RWPE1 (cell line): ENCODE measurements at regions not wholly inside any gene's neighbourhood (a gene's known extent, or its start where the extent isn't known, plus 50 kb on each side); places are given as distances from the start of the nearest gene placed in this dataset.
"Not testable (repeated sequence)": the region's sequence is repeated elsewhere in the genome, so short reads cannot be mapped to it uniquely, and the experiment has no call there.

Source experiments
- CTCF ChIA-PET: fragments of 350-600 bp; sonication (Branson Sonifier 250); formaldehyde crosslinking; extraction: SDS; loops from one replicate; lab custom pipeline; 2021; lab: Yijun Ruan, JAX
- POLR2A ChIA-PET: fragments of 400-600 bp; formaldehyde crosslinking; extraction: SDS; loops from one replicate; lab custom pipeline; 2020; ENCODE audit warnings: antibody characterized with exemption; ENCODE audit not compliant: low non-redundant PET; lab: Yijun Ruan, JAX
- DNase-seq: peaks from one replicate; pipeline ENCODE4 v3.0.0; 2012; ENCODE audit warnings: low spot score
- H3K27ac ChIP-seq: fragments of 450-650 bp; 2 replicates; pipeline ENCODE4 v1.5.1; 2017
- CTCF ChIP-seq: fragments of 450-650 bp; conservative IDR thresholded peaks from 2 replicates; pipeline ENCODE4 v1.5.1; 2017; ENCODE audit warnings: low read depth, mild to moderate bottlenecking

DNA sequence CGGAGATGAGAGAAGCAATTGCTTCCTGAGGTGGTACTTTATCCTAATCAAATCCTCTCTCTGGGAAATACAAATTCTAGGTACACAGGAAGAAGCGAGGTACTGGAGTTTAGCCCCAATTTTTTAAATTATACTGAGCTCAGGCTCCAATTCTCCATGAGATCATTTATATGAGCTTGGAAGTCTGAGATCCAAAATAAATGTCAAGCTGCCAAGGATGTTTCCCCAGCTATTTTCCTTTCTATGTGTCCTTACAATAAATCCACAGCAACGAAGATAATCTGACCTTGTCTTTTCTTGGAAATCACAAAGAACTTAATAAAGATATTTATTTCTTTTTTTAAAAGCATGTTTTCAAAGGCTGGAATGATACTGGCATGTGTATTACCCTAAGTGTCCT, 597.3 kb downstream of the GABRG2 start:
- H3K27ac ChIP-seq: no peak overlapping the region
- no peak for TF ChIP-seq CTCF
- ChIA-PET POLR2A (no interaction called here), CTCF (no interaction called here)
- no peak for DNase-seq

GRCh38 chr5:162668926-162669325, 601.4 kb downstream of the GABRG2 start:
- no peak for TF ChIP-seq CTCF
- no peak overlapping the region for H3K27ac ChIP-seq
- CTCF ChIA-PET: no interaction called here
- DNase-seq: no peak
- POLR2A ChIA-PET: no interaction called here

- no peak overlapping the region for H3K27ac ChIP-seq
- no peak for DNase-seq
- no peak for TF ChIP-seq CTCF
- POLR2A ChIA-PET: no interaction called here
- CTCF ChIA-PET: interaction anchor here (0.6 kb wide), 1 partner anchor 944 kb away, joined by 3 read pairs; no protein-coding TSS in a partner anchor
Observed at GRCh38 chr5:162672061-162672460, 604.5 kb downstream of the GABRG2 start.

GRCh38 chr5:162683284-162683683, 615.7 kb downstream of the GABRG2 start:
- no peak for TF ChIP-seq CTCF
- CTCF ChIA-PET: interaction anchor here (0.6 kb wide), 1 partner anchor 56 kb away, joined by 4 read pairs; no protein-coding TSS in a partner anchor
- no peak overlapping the region for H3K27ac ChIP-seq
- DNase-seq: no peak
- POLR2A ChIA-PET: no interaction called here

DNA sequence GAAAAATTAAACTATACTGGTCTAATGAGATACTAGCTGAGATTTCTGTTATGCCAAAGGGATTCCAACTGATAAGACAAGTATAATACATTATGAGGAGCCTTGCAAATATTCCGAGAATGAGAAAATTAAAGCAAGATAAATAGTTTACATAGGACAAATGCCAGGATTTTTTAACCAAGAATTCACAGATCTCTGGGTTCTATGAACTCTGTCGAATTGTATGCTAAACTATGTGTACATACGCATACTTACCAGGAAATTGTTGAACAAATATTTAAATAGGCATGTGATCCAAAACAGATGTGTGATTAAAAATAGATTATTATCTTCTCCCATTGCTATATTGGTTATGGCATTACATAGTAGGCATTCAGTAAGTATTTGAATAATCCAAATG, 616.6 kb downstream of the GABRG2 start:
- POLR2A ChIA-PET: no interaction called here

DNA sequence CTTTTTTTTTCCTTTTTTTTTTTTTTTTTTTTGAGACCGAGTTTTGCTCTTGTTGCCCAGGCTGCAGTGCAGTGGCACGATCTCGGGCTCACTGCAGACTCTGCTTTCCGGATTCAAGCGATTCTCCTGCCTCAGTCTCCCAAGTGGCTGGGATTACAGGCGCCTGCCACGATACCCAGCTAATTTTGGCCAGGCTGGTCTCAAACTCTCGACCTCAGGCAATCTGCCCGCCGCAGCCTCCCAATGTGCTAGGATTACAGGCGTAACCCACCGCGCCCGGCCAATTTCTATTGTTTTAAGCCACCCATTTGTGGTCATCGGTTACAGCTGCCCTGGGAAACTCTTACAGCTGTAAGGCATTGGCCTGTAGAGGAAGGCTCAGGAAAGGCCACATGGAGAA, 617.7 kb downstream of the GABRG2 start:
- TF ChIP-seq CTCF: no peak
- ChIA-PET CTCF (no interaction called here), POLR2A (no interaction called here)
- DNase-seq: no peak
- no peak overlapping the region for H3K27ac ChIP-seq

More for the DNA sequence above, 616.6 kb downstream of the GABRG2 start:
- no peak for TF ChIP-seq CTCF
- CTCF ChIA-PET: interaction anchor here (0.6 kb wide), 1 partner anchor 57 kb away, joined by 4 read pairs; no protein-coding TSS in a partner anchor
- no peak for DNase-seq
- H3K27ac ChIP-seq: no peak overlapping the region

DNA sequence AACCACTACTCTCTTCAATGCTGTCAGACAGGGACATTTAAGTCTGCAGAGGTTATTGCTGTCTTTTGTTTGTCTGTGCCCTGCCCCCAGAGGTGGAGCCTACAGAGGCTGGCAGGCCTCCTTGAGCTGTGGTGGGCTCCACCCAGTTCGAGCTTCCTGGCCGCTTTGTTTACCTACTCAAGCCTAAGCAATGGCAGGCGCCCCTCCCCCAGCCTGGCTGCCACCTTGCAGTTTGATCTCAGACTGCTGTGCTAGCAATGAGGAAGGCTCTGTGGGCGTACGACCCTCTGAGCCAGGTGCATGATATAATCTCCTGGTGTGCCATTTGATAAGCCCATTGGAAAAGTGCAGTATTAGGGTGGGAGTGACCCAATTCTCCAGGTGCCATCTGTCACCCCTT, 628.7 kb downstream of the GABRG2 start:
- DNase-seq, H3K27ac ChIP-seq, POLR2A ChIA-PET, CTCF ChIA-PET: not testable (repeated sequence)
